Stimulated activated CD4-positive, alpha-beta T cell treated with anti-CD3 and anti-CD28 coated beads, TNF-alpha, amount 100 ng/mL, for 24 hours (primary cell): ENCODE measurements at regions not wholly inside any gene's neighbourhood (a gene's known extent, or its start where the extent isn't known, plus 50 kb on each side); places are given as distances from the start of the nearest gene placed in this dataset.
"Not testable (repeated sequence)": the region's sequence is repeated elsewhere in the genome, so short reads cannot be mapped to it uniquely, and the experiment has no call there.

Experiments
- DNase-seq, 3 experiments: peaks; one replicate each; pipeline ENCODE4 v3.0.0-alpha.2; 2020; ENCODE audit warnings: low read depth in 3 of 3

DNA sequence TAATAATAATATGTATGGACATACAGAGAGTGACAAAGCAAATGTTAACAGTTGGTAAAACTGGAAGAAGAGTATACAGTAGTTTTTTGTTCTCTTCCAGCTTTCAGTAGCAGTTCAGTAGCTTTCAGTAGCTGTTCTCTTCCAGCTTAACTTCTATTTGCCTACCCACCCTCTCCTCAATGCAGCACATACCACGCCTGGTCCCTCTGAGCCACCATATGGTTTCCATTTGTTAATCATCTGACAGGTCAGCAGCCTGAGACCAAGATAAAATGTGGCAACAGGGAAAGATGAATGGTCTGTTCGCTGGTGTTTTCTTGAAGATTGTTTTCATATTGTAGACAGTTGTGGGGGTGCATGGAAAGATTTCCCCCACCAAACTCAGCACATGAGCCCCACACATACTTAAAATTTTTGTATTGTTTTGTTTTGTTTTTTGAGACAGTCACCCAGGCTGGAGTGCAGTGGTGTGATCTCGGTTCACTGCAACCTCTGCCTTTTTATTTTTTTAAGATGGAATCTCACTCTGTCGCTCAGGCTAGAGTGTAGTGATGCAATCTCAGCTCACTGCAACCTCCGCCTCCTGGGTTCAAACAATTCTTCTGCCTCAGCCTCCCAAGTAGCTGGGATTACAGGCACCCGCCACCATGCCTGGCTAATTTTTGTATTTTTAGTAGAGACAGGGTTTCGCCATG, 56.8 kb downstream of the ATP6V0E2 start:
- not testable (repeated sequence) for DNase-seq

DNA sequence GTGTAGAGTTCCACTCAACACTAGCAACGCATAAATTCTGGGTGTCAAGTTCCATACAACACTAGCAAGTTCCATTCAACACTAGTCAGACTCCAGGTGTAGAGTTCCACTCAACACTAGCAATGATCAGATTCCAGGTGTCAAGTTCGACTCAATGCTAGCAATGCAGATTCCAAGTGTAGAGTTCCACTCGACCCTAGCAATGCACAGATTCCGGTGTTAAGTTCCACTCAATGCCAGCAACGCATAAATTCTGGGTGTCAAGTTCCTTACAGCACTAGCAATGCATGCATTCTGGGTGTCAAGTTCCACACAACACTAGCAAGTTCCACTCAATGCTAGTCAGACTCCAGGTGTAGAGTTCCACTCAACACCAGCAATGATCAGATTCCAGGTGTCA, 60.0 kb downstream of the ATP6V0E2 start:
- DNase-seq = not testable (repeated sequence)

DNA sequence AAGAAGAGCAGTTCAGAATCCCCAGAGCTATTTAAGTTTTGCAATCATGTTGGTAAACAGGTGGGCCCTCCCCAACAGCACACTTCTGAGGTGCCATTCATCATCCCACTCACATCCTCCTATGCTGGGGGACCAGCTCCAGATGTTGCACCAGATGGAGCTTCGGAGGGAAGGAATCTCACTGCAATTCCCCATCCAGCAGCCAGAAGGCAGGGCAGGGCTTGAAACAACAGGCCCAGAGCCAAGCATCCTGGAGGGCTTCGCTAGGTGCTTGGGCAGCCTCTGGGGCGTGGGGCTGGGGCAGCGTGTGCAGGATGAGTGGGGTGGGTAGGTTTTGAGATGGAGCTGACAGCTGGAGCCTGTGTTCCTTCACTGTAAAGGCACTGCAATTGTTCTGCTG, 73.6 kb downstream of the ATP6V0E2 start:
- DNase-seq = not testable (repeated sequence)

DNA sequence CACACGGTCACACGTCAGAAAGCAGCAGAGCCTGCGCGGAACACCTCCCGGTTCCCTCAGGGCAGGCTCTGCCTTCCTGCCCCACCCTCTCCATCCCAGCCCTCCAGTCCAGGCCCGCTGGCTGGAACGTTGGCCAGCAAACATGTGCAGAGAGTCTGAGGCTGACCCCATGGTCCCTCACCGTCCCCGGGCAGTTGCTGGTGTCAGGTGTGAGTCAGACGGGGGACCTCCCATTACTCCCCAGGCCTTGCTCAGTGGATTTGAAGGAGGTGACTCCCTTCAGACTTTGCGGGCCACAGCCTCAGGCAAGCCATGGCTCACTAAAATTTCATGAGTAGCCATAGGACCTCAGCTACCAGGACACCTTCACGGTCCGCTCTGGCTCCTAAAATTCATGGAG, 74.7 kb downstream of the ATP6V0E2 start:
- not testable (repeated sequence) for DNase-seq

DNA sequence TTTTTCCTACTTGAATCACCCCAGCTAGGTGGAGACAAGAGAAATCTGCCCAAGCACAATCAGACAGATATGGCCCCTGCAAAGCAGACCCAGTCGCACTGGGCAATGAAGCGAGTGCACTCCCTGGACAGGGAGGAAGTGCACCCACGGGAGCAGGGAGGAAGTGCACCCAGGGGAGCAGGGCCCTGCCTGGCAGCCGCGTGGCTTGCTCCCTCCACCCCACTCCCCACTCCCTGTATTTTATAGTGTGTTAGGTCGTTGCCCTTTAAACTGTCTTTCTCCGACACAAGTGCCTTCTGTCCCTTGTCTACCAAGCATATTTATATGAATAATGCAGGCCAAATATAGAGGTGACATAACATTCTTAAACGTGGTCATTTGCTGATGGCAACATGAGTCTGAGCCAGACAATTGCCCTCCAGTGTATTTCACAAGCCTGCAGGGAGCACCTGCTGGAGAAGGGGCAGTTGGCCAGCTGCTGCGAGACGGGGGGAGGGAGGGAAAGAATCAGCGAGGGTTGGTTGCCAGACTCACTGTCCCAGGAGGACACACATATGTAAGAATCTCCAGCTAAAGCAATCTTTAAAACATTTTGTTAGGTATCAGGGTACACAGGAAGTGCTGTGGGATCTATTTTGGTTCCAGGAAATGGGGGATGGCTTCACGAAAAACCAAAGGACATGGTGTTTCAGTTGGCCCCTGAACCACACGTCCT, 76.3 kb downstream of the ATP6V0E2 start:
- DNase-seq = not testable (repeated sequence)

DNA sequence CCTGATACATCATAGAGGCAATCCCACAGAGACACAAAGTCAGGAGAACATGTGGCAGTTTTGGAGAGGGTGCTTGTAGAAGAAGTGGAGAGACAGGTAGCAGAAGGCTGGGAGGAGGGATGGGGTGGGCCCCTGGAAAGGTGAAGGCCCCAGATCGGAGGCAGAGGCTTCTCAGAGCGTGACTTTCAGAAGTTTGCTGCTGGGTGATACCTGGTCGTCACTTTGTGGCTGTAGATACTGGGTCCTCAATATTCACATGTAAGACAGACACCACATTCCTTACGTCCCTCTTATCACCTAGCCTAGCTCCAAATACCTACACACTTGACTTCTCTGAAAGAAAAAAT, 76.8 kb downstream of the ATP6V0E2 start:
- not testable (repeated sequence) for DNase-seq

DNA sequence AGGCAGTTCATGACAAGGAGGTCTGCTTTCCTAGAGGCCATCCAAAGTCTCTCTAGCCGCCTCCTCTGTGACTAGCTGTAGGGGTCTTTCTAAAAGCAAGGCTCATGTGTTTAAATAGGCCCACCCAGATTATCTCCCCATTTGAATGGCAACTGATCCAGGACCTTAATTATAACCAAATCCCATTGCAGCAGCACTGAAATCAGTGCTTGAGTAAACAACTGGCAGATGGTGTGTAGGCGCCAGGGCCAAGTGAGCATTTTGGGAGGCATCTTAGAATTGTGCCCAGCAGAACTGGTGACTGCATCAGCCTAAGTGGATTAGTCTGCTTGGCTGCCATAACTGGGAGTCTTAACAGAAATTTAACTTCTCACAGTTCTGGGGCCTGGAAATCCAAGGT, 77.8 kb downstream of the ATP6V0E2 start:
- DNase-seq = not testable (repeated sequence)

DNA sequence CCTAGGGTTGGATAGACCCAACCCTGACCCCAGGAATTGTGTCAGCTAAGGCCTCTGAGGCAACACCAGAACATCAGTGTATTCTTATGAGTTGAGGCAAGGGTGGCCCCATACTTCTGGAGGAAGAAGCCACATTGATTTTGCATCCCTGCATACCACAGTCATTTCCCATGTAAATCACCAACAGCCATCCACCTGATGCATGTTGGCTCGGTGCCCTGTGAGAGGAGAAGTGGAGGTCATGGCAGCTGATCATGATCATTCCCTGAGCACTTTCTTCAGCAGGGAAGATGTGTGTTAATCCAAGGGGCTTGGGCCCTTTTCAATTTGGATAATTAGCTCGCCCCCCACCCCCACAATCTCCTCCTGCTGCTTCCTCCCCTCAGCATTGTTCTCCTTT, 85.1 kb downstream of the ATP6V0E2 start:
- not testable (repeated sequence) for DNase-seq

DNA sequence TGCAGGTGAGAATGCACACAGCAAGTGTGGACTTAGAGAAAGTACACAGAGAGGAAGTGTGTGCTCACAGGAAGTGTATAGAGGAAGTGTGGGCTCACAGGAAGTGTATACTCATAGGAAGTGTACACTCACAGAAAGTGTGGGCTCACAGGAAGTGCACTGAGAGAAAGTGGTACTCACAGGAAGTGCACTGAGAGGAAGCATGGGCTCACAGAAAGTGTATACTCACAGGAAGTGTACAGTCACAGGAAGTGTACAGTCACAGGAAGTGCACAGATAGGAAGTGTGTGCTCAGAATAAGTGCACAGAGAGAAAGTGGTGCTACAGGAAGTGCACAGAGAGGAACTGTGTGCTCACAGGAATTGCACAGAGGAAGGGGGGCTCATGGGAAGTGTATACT, 87.1 kb downstream of the ATP6V0E2 start:
- peak in 1 of 3 experiments; percentile 0 for DNase-seq

DNA sequence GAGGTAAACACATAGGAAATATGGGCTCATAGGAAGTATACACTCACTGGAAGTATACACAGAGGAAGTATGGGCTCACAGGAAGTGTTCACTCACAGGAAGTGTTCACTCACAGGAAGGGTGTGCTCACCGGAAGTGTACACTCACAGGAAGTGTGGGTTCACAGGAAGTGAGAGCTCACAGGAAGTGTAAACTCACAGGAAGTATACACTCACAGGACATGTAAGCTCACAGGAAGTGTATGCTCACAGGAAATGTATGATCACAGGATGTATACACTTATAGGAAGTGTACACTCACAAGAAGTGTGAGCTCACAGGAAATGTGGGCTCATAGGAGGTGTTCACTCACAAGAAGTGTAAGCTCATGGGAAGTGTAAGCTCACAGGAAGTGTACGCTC, 88.1 kb downstream of the ATP6V0E2 start:
- not testable (repeated sequence) for DNase-seq

DNA sequence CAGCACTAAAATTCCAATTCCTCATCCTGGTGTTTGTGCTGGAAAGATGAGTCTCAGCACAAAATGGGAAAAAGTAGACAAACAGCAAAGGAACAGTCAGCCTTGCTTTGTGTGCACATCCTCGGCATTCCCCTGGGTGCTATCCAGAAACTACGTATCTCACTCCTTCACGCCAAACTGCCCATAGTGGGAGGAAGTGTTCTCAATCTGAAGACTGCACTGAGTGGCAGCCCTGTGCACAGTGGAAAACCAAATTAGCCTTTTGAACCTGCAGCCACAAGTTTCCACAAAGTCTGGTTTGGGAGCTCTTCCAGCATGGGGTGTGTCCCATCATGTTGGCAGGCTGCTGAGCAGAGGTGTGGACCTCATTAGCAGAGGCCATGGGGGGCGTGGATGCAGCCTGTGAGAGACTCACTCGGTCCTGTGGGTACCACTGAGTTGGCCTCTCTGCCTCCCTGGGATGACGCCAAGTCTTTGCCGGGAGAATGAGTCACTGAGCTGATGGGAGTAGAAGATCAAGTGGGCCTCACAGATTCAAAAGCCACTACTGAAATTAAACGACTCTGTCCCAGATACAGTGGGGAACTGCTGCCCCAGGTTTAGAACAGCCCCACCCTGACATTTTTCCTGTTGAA, 89.0 kb downstream of the ATP6V0E2 start:
- not testable (repeated sequence) for DNase-seq

DNA sequence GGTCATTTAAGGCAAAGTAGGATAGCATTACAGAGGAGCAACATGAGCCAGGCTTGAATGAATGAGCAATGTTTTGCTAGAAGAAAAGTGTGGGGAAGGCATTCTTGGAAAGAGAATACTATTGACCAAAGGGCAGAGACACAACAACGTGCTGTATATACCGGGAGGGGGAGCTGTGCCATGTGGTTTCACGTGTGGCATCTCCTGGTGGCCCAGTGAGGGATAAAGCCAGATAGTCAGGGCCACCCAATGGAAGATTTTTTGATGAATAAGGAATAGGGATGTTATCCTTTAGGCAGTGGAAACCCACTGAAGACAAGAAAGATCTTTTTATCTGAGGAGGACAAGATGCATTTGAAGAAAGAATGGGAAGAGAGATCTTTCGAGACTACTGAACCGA, 90.2 kb downstream of the ATP6V0E2 start:
- not testable (repeated sequence) for DNase-seq

DNA sequence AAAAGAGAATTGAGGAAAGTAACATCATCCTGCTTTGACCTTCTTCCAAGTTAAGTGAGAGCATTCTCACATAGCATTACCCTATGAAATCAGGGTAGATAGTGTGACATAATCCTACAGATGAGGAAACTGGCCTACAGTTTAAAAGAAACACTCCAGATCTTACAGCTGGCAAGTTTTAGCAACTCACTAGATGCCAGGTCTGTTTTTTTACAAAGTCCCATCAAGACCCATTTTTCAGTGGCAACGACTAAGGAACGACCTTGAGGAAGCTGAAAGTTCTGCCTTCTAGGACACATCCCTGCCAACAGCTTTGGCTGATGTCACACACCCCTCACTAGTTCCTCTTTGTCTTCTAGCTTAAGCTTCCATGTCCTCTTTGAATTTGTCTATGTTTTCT, 92.7 kb downstream of the ATP6V0E2 start:
- DNase-seq = not testable (repeated sequence)

DNA sequence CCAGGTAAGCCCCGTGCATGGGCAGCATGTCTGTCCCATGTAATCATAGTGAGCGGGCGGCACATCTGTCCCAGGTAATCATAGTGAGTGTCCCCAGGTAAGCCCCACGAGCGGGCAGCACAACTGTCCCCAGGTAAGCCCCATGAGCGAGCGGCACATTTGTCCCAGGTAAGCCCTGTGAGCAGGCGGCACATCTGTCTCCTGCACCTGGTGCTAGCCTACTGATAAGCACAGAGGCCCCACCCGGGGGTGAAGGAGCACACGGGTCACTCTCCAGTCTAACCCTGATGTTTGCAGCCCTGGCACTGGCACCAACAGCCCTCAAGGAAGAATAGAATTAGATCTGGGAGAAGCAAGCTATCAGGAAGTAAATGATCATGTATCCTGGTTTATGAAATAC, 99.2 kb downstream of the ATP6V0E2 start:
- not testable (repeated sequence) for DNase-seq

DNA sequence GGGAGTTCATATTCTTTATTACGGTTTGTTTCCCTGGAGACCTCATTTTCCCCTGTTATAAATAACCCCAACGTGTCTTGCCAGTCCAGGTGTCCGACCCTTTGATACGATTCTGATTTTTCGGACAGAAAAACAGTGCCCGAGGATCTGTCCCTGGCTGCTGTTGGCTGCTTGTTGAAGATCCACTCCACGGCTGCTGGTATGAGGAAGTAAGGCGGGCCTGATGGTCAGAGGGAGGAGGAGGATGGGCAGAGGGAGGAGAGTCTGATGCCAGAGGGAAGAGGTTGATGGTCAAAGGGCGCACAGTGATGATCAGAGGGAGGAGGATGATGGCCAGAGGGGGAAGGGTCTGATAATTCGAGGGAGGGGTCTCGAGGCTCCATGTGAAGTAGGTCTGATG, 99.9 kb downstream of the ATP6V0E2 start:
- not testable (repeated sequence) for DNase-seq

DNA sequence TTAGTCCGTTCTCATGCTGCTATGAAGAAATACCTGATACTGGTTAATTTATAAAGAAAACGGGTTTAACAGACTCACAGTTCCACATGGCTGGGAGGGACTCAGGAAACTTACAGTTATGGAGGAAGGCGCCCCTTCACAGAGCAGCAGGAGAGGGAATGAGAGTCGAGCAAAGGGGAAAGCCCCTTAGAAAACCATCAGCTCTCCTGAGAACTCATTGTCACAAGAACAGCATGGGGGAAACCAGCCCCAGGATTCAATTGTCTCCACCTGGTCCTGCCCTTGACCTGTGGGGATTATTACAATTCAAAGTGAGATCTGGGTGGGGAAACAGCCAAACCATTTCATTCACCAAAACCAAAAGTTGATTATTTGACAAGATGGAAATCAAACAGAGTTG, 101.8 kb downstream of the ATP6V0E2 start:
- DNase-seq = not testable (repeated sequence)

DNA sequence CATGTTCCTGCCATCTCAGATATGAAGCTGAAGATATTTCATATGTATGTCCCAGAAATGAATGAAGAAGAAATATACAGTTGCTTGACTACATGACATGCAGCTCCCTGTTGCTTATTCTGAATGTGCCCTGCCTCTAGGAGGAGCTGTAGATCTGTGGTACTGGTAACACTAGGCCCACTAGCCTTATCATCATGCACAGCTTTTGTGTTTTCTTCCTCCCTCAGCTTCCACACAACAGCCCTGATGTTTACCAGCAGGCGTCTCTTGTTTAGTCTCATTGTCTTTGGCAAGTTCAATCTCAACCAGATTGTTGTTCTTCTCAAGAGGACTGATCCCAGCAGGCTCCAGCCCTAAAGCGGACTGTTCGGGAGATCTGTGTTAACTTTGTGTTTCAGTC, 104.8 kb downstream of the ATP6V0E2 start:
- not testable (repeated sequence) for DNase-seq

DNA sequence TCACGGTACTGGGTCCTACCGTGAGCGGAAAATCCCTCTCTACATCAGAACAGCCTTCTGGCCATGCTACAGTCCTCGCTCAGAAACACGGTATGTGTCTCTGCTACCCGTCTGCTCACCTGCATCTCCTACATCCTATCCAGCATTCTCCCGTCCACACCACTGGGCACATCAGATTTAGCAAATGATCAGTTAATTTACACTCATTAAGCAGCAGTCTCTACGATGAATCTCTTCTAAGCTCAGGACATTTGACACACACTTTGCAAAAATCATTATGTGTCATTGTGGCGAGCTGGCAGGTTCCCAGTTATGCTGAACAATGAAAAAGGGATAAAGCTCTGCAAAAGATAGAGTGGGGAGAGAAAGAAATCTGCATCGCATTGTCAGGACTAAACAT, 105.2 kb downstream of the ATP6V0E2 start:
- DNase-seq = not testable (repeated sequence)

DNA sequence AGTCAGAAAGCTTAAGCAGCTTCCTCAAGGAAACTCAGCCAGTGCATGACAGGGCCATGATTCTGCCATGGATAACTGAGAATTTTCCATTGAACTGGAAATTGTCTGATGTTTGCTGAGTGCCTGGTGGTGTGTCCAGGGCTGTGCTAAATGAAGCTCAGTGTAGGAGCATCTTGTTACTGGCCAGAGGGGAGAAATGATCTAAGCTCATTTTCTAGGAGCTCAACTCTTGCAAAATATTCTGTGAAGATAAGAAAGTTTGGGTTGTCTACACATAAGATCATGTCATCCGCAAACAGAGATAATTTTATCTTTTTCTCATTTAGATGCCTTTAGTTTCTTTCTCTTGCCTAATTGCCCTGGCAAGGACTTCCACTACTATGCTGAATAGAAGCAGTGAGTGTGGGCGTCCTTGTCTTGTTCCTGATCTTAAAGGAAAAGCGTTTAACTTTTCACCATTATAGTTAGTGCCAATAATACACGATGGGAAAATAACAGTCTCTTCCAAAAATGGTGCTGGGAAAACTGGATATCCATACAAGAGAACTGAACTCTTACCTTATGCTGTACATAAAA, 108.9 kb downstream of the ATP6V0E2 start:
- not testable (repeated sequence) for DNase-seq

DNA sequence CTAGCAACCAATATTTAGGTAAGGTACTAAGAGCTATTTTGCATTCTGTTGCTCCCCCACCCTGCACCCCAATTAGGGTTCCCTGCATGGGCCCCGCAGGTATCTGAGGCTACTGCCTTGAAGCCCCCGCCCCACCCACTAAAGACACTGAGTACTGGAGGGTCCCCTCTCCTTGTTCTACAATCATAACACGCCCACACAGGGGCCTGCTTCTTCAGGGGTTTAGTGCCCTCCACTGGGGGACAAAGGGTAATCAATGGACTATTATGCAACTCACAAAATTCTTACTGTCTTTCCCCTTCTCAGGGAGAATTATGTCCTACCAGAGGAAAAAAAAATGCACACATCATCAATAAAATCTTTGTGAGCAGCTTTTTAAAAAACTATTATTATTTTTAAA, 113.1 kb downstream of the ATP6V0E2 start:
- not testable (repeated sequence) for DNase-seq

DNA sequence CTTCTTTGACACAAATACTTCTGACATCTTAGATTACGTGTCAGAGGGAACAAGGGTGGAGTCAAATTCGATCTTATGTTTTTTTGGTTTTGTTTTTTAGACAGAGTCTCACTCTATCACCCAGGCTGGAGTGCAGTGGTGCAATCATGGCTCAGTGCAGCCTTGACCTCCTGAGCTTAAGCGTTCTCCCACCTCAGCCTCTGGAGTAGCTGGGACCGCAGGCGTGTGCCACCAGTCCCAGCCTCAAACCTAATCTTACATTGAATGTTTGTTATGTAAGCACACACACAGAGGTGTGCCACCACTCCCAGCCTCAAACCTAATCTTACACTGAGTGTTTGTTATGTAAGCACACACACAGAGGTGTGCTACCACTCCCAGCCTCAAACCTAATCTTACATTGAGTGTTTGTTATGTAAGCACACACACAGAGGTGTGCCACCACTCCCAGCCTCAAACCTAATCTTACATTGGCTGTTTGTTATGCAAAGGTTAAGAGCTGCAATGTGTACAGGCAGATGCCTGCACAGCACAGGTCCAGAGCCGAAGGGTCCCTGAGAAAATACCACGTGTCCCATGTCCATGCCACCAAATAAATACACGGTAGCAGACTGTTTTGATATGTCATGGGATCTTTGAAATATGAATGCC, 118.0 kb downstream of the ATP6V0E2 start:
- not testable (repeated sequence) for DNase-seq

DNA sequence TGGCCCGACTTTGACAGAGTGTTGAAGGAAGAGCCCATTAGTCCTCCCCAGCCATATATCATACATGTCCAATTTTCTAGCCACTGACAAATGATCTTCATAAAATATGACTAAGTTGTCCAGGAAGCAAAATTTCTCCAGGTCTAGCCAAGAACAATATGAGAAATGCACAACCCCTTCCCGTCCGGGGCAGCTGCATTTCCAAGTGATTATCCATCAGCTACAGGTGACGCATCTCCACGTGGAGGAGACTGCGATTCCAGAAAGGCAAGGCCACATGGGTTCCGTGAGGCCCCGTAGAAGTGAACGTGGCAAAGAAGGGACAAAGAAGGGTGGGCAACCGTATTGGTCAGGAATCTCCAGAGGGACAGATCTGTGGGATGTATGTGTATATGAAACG, 118.6 kb downstream of the ATP6V0E2 start:
- DNase-seq = not testable (repeated sequence)
